MV-4-11 (cell line): ENCODE measurements at regions not wholly inside any gene's neighbourhood (a gene's known extent, or its start where the extent isn't known, plus 50 kb on each side); places are given as distances from the start of the nearest gene placed in this dataset.

Experiments
- DNase-seq: peaks from one replicate; lab custom pipeline; 2025; lab: John Stamatoyannopoulos, UW

DNA sequence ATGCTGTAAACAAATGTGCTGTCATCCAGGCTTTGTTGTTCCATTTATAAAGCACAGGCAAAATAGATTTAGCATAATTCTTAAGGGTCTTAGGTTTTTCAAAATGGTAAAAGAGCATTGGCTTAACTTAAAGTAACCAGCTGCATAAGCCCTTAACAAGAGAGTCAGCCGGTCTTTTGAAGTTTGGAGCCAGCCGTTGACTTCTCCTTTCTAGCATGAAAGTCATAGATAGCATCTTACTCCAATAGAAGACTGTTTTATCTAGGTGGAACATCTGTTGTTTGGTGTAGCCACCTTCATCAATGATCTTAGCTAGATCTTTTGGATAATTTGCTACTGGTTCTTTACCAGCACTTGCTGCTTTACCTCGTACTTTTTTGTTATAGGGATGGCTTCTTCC, 297.5 kb upstream of the DCBLD2 start:
- no peak for DNase-seq

- no peak for DNase-seq
Measured at GRCh38 chr3:99191186-99191585, 289.7 kb upstream of the DCBLD2 start.

GRCh38 chr3:99188936-99189335, 287.4 kb upstream of the DCBLD2 start:
- no peak for DNase-seq

- DNase-seq = no peak
Measured at GRCh38 chr3:99186016-99186415, 284.5 kb upstream of the DCBLD2 start.

- no peak for DNase-seq
Measured at GRCh38 chr3:99176169-99176964, 274.9 kb upstream of the DCBLD2 start.

GRCh38 chr3:99175276-99175812, 273.8 kb upstream of the DCBLD2 start:
- no peak for DNase-seq

- peak; percentile 55 for DNase-seq
Measured at GRCh38 chr3:99172736-99173657, 271.5 kb upstream of the DCBLD2 start.

DNA sequence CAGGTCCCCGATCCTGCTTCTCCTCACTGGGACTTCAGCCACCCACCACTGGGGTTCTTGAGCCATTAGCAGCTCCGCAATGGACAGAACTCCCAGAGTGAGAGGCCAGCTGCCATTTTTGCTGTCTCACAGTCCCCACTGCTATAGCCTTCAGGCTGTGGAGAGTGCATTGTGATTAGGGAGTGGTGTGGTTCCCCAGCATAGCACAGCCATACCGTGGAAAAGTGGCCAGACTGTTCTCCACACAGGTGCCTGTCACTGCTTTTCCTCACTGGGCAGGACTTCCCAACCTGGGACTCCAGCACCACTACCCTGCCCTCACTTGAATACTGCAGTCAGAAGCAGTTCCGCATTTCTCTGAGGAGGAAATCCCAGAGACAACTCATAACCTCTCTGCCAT, 270.3 kb upstream of the DCBLD2 start:
- no peak for DNase-seq

GRCh38 chr3:99170867-99171517, 269.5 kb upstream of the DCBLD2 start:
- DNase-seq = no peak

GRCh38 chr3:99167071-99167470, 265.6 kb upstream of the DCBLD2 start:
- no peak for DNase-seq

DNA sequence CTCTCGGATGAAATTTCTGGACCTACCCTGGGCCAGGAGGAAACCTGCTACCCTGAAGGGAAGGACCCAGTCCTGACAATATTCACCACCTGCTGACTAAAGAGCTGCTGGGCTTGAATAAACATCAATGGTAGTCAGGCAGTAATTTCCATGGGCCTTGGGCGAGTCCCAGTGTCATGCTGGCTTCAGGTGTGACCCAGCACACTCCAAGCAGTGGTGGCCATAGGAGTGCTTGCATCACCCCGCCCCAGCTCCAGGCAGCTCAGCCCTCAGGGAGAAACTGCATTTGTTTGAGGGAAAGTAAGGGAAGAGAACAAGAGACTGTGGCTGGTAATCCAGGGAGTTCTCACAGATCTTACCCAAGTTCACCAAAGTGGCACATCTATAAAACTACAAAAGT, 261.8 kb upstream of the DCBLD2 start:
- DNase-seq = no peak

DNA sequence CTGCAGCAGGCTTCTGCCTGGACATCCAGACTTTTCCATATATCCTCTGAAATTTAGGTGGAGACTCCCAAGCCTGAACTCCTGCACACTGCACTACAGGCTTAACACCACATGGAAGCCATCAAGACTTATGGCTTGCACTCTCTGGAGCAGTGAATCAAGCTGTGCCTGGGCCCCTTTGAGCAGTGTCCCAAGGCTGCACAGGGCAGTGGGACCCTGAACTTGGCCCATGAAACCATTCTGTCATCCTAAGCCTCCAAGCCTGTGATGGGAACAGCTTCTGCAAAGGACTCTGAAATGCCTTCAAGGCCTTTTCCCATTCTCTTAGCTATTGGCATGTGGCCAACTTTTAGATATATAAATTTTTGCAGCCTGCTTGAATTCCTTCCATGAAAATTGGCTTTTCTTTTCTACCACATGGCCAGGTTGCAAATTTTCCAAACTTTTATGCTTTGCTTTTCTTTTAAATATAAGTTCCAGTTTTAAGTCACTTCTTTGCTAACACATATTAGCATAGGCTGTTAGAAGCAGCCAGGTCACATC, 257.8 kb upstream of the DCBLD2 start:
- no peak for DNase-seq

DNA sequence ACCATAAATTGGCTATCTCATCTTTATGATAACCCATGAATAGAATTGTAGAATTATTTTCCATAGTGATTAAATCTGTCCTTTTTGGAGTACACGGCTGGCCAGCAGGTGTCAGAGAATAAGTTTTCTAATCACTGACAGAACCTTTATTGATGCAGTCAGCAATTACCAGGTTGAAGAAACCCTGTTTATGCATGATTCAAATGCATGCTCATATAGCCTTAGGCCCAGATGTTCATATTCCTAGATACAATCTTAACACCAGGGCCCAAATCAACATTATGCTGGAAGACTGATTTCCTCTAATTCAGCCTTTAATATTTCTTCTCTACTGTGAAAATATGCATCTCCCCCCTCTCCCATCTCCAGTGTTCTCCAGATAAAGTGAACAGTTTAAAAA, 243.5 kb upstream of the DCBLD2 start:
- DNase-seq = no peak

GRCh38 chr3:99143493-99143892, 242.0 kb upstream of the DCBLD2 start:
- no peak for DNase-seq

DNA sequence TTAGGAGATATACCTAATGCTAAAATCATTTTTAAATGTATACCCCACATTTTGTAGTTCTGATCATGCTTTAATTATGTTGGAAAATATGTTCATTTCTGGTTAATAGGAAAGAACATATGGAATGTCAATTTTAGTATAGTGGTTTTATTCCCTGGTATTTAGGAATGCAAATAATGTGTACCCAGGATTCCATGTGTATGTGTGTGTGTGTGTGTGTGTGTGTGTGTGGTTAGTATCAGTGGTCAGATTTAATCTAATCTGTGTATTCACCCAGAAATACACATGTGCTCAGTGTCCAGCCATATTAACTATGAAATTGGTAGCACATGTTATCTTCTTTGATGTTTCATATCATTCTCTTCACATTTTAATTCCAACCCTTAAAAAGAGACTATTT, 233.5 kb upstream of the DCBLD2 start:
- no peak for DNase-seq

DNA sequence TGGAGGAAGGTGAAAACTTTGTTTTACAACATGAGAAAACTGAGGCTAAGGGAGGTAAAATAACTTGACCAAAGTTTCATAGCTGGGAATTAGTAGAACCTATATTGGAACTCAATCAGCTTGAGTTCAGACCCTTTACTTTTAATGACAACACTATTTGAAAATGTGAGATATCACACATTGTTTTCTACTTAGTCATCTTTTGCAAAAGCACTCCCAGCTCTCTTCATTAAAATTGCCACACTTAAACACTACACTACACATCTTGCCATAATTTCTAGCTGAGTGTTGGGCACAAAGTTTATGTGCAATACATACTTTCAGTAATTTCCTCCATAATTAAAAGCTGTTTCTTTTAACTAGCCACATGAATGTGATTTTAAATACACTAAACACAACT, 230.4 kb upstream of the DCBLD2 start:
- DNase-seq = no peak

DNA sequence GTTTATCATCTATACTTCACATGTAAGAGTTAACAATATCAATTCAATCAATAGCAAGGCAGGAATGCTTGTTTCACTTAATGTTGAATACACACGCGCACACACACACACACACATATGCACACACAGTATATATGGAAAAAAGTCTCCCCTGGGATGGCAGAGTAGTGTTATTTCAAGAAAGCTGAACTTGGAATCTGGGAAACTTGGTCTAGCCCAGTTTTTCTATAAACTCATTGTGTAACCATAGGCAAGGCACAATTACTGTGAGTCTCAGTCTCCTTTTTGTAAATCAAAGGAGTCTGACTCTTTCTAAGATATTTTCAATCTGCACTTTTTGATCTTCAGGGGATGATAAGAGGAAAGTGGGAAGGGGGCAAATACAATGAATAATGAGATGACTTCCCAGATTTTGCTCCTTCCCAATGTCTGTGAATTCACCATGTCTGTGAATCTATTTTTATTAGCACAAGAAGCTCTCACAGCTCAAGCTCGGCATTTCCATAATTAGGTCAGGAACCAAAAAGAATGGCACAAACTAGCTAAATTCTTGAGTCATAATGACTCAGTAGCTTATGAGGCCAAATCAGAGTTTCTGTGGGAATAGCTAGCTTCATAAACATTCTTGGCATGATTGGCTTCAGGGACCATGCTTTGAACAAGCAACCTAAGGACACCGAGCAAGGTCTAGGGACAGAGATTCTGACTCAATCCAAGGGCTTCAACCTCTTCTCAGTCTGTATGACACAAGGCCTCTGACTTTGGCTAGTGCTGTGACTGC, 227.4 kb upstream of the DCBLD2 start:
- no peak for DNase-seq

DNA sequence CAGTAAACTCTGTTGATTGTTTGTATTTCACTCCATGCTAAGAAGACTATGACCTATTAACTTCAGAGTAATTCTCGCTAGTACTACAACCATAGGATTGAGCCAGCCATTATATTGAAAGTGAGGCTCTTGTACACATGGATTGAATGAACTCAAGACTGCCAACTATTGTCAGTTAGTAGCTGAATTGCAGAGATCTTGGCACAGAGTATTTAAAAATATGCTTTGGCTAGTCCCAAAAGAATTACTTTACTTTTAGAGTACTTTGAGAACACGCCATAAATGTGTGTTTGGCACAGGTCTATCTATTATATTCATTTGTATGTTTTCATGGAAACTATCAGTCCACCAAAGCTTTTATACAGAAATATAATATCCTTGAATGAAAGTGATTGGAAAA, 226.7 kb upstream of the DCBLD2 start:
- no peak for DNase-seq

DNA sequence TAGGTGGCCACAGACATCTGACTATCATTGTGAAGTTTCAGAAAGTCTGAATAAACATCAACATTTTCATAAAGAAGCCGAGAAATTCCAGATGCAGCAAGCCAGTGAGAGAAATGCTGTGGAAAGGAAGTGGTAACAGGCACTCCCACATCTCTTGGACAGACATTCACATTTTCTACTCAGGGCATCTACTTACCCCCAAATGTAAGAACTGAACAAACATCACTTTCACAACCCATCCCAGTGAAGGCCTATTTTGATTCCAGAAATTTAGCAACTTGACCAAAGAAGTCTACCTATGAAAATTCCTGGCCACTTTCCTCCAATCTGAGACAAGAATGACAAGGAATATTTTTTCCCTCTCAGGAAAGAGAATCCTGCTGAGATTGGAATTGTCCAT, 224.8 kb upstream of the DCBLD2 start:
- DNase-seq = no peak

DNA sequence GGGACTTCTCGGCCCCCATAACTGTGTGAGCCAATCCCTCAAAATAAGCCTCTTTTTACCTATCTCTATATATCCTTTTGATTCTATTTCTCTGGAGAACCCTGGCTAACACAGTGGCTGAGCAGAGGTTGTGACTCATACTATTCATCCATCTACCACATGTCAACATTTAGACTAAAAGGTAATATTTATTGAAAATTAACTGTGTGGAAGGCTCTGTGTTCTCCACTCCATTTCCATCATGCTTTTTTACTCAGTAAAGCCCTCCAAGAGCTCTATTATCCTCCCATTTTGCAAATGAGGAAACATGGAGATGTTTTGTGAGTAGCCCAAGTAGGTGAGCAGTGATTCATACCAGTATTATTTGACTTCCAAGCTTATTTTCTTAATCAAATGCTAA, 217.9 kb upstream of the DCBLD2 start:
- no peak for DNase-seq

DNA sequence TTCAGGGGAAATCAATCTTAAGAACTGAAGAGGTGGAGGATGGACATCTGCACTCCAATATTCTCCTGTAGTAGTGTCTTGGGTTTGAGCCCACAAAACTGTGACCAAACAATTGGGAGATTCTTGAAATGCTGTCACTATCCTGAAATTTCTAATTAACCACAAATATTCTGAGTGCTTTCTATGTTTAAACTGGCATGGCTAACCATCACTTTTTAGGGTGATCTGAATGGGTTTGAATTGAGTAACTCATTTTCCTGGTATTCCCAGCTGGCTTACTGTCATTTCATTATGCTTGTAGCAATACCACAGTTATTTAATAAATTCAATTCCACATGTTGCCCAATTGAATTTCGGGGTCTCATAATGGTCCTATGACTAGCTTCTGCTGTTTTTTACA, 216.9 kb upstream of the DCBLD2 start:
- DNase-seq = no peak
